ENCODE measurements at regions not wholly inside any gene's neighbourhood (a gene's known extent, or its start where the extent isn't known, plus 50 kb on each side); places are given as distances from the start of the nearest gene placed in this dataset.

DNA sequence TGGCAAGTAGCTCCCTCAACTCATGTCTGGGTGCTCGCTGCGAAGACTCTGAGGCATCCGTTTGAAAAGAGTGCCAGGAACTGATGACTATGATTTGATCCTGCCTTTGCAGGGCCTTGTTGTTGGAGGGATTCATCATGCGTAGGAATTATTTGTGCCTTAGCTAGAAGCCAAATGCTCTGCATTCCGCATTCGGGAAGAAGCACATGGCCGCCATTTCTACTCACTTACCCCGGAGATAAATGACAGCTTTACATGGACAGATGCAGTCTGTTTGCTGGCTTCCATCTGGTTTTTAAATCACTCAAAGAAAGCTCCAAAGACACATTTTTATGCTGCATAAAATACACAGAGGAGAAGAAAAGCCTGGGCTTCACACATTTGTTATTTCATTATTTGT, 363.3 kb upstream of the CDH4 start:
- Histone ChIP-seq H3K9me3 (ENCODE audit: control insufficient read depth in 4 of 4, insufficient read depth in 3 of 4, low read length in 3 of 4) (no peaks in the 10 kb centered on the region), H3K27ac (ENCODE audit: low read depth in 1 of 2, low read length in 1 of 2) (no peak overlapping the region), H3K27me3 (ENCODE audit: control insufficient read depth in 3 of 3, insufficient read depth in 3 of 3, low read length in 2 of 3) (no peaks in the 10 kb centered on the region), H3K36me3 (ENCODE audit: control insufficient read depth in 4 of 4, insufficient read depth in 4 of 4, low read length in 4 of 4) (no peaks in the 10 kb centered on the region), H3K4me3 (no peak overlapping the region), H3K4me1 (ENCODE audit: control insufficient read depth in 5 of 5, insufficient read depth in 5 of 5, low read length in 5 of 5) (peaks cover 0 to 5% (median 0%) of the 10 kb centered on the region in 5 donors), H3K9ac (ENCODE audit: insufficient read depth in 1 of 2, low read length in 2 of 2) (no peak overlapping the region)
- peak; percentile 23 to 48 (median 35) for DNase-seq
- TF ChIP-seq CTCF (IDR thresholded peaks at IDR 0.05; ENCODE audit: control extremely low read depth, extremely low read depth) = no peak
- 83 to 86% methylated on average over 8 of the region's 8 CpGs for WGBS, 2 donors
- ATAC-seq (ENCODE audit: insufficient read depth, low FRiP score) = no peak

DNA sequence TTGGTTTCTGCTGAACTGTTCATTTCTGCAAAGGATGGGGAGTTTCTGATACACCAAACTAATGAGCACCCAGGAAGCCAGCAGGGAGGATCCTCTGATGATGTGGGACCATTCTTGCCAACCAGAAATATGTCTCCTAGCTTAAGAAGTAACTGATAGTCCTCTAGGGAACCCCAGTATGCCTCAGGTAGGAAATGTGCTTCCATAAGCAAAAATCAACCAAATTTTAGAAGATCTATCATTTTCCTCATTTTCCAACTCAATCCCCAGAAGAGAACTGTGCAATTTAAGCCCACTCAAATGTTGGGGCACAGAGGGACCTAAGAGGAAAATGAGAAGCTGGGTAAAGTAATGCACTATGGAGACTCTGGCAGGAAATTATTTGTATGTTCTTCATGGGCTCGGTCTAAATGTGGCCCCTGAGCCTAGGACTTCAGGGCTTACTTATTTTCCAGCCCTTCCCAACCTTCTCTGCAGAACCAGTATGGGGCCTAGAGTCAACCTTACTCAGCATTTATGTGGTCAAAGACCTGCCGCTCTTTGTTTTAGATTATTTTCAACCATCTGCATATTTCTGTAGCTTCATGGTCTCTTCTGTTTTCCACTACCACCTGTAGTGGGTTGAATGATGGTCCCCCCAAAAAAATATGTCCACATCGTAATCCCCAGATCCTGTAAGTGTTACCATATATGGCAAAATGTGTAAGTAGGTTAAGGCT, 359.8 kb upstream of the CDH4 start:
- ATAC-seq (ENCODE audit: insufficient read depth, low FRiP score) (no peak), DNase-seq (no peak)
- H3K4me1 ChIP-seq (ENCODE audit: control insufficient read depth in 5 of 5, insufficient read depth in 5 of 5, low read length in 5 of 5) = no peaks in the 10 kb centered on the region
- no peaks in the 10 kb centered on the region for H3K36me3 ChIP-seq (ENCODE audit: control insufficient read depth in 4 of 4, insufficient read depth in 4 of 4, low read length in 4 of 4)
- H3K4me3 ChIP-seq = no peak overlapping the region
- 79 to 86% methylated on average over 3 of the region's 3 CpGs for WGBS, 2 donors
- no peaks in the 10 kb centered on the region for H3K9me3 ChIP-seq (ENCODE audit: control insufficient read depth in 4 of 4, insufficient read depth in 3 of 4, low read length in 3 of 4)
- no peak overlapping the region for H3K9ac ChIP-seq (ENCODE audit: insufficient read depth in 1 of 2, low read length in 2 of 2)
- H3K27me3 ChIP-seq (ENCODE audit: control insufficient read depth in 3 of 3, insufficient read depth in 3 of 3, low read length in 2 of 3) = no peaks in the 10 kb centered on the region
- no peak overlapping the region for H3K27ac ChIP-seq (ENCODE audit: low read depth in 1 of 2, low read length in 1 of 2)
- no peak for TF ChIP-seq CTCF (IDR thresholded peaks at IDR 0.05; ENCODE audit: control extremely low read depth, extremely low read depth)

DNA sequence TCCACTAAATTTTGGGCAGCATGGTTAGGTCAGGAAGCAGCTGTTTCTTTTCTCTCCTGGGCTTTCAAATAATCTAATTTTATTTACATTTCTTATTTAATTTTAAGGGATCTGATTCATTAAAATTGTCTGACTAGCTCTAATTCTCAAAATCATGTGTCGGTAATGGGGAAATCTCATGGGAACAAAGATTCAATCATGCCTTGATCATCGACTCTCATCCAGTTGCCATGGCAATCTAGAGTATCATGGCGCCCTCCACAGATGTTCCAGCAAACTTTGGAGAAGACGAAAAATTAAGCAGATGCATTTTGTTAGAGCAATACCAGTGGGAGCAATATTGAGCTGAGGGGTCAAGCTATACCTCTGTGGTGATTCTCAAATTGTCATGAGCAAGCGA, 358.0 kb upstream of the CDH4 start:
- no peak for DNase-seq
- 88 to 89% methylated on average over 5 of the region's 5 CpGs for WGBS, 2 donors
- H3K4me3 ChIP-seq = no peak overlapping the region
- no peaks in the 10 kb centered on the region for H3K9me3 ChIP-seq (ENCODE audit: control insufficient read depth in 4 of 4, insufficient read depth in 3 of 4, low read length in 3 of 4)
- H3K27ac ChIP-seq (ENCODE audit: low read depth in 1 of 2, low read length in 1 of 2) = no peak overlapping the region
- no peak for TF ChIP-seq CTCF (IDR thresholded peaks at IDR 0.05; ENCODE audit: control extremely low read depth, extremely low read depth)
- H3K36me3 ChIP-seq (ENCODE audit: control insufficient read depth in 4 of 4, insufficient read depth in 4 of 4, low read length in 4 of 4) = no peaks in the 10 kb centered on the region
- ATAC-seq (ENCODE audit: insufficient read depth, low FRiP score) = no peak
- no peak overlapping the region for H3K9ac ChIP-seq (ENCODE audit: insufficient read depth in 1 of 2, low read length in 2 of 2)
- H3K27me3 ChIP-seq (ENCODE audit: control insufficient read depth in 3 of 3, insufficient read depth in 3 of 3, low read length in 2 of 3) = peaks cover 0 to 2% (median 0%) of the 10 kb centered on the region in 3 donors
- no peaks in the 10 kb centered on the region for H3K4me1 ChIP-seq (ENCODE audit: control insufficient read depth in 5 of 5, insufficient read depth in 5 of 5, low read length in 5 of 5)

Data from lung (tissue), 11 donors.